C4-2B (cell line): ENCODE measurements at regions not wholly inside any gene's neighbourhood (a gene's known extent, or its start where the extent isn't known, plus 50 kb on each side); places are given as distances from the start of the nearest gene placed in this dataset.

ENCODE experiments used
- H3K27ac ChIP-seq: fragments of 450-650 bp; 2 replicates; pipeline ENCODE4 v1.5.1; 2017
- ZFX ChIP-seq: fragments of 450-650 bp; IDR thresholded peaks from 2 replicates; pipeline ENCODE4 v1.6.1; 2017
- TF ChIP-seq, protein P1 (sequence below): fragments of 450-650 bp; conservative IDR thresholded peaks from 2 replicates; pipeline ENCODE4 v1.5.1; 2017; ENCODE audit warnings: mild to moderate bottlenecking

DNA sequence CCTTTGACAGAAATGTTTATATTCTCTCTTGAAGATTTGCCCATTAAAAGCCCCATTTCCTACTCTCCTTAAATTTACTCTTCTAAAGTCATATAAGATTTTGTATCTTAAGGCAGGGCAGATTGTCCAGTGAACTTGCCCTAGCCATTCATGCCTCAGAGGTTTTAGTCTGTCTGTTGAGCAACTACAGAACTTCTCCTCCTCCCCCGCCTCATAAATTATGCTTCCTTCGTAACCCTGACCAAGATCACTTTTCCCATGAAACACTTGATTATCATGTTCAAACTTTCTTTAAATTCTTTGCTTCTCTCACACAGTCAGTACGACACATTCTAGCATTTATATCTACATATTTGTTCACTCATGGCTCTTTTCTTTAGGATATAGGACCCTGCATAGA, 621.3 kb downstream of the ANKRD7 start:
- TF ChIP-seq ZFX, result no peak
- TF ChIP-seq, protein P1, sequence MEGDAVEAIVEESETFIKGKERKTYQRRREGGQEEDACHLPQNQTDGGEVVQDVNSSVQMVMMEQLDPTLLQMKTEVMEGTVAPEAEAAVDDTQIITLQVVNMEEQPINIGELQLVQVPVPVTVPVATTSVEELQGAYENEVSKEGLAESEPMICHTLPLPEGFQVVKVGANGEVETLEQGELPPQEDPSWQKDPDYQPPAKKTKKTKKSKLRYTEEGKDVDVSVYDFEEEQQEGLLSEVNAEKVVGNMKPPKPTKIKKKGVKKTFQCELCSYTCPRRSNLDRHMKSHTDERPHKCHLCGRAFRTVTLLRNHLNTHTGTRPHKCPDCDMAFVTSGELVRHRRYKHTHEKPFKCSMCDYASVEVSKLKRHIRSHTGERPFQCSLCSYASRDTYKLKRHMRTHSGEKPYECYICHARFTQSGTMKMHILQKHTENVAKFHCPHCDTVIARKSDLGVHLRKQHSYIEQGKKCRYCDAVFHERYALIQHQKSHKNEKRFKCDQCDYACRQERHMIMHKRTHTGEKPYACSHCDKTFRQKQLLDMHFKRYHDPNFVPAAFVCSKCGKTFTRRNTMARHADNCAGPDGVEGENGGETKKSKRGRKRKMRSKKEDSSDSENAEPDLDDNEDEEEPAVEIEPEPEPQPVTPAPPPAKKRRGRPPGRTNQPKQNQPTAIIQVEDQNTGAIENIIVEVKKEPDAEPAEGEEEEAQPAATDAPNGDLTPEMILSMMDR, result no peak
- H3K27ac ChIP-seq, result no peak overlapping the region

DNA sequence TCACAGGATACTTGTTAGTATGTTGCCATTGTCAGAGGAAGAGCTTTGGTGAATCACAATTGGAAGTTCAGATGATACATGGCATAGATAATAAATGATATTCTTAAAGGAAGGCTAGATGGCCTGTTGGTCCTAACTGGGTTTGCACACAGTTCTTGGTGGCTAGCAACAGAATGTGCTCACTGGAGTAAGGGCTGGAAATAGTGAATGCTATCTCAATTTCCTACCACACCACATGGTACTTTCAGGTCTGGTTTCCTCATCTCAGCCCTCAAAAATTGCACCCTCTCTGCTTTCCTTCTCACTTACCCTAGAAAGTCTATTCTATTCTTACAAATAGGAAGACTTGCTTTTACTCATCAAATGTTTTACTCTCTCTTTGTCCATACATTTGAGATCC, 622.5 kb downstream of the ANKRD7 start:
- TF ChIP-seq, protein P1, result no peak
- TF ChIP-seq ZFX, result no peak
- H3K27ac ChIP-seq, result no peak overlapping the region

DNA sequence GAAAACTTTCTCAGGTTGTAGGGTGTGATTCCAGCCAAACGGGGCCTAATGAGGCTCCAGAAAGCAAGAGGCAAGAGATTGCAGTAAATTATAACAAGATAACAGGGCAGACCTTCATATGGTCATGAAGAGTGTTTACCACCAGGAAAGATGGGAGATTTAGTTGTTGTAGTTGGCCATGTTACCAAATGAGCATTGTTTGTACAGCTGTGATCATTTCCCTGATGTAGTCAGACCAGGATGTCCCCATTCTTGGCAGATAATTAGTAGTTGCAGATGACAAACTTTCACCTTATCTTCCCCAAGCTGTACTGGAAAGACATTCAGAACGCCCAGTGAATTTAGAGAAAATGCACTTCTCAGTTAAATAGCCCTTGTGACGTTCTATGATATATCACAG, 630.8 kb downstream of the ANKRD7 start:
- TF ChIP-seq ZFX, result no peak
- TF ChIP-seq, protein P1, result no peak
- peak overlapping the region; percentile 32; the same call in 1 of the 2 replicates for H3K27ac ChIP-seq

DNA sequence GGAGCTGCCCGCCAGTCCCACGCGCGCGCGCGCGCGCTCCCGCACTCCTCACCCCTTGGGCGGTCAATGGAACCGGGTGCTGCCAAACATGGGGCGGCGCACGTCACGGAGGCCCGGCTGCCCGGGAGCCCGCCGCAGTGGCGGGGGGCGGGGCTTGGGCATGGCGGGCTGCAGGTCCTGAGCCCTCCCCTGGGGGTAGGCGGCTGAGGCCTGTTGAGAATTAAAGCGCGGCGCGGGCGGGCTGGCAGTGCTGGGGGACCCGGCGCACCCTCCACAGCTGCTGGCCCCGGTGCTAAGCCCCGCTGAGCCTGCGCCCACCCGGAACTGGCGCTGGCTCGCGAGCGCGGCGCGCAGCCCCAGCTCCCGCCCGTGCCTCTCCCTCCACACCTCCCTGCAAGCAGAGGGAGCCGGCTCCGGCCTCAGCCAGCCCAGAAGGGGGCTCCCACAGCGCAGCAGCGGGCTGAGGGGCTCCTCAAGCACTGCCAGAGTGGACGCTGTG, 634.2 kb downstream of the ANKRD7 start:
- no peak overlapping the region; the same call in 1 of the 2 replicates for H3K27ac ChIP-seq
- TF ChIP-seq, protein P1, result no peak
- TF ChIP-seq ZFX, result no peak

DNA sequence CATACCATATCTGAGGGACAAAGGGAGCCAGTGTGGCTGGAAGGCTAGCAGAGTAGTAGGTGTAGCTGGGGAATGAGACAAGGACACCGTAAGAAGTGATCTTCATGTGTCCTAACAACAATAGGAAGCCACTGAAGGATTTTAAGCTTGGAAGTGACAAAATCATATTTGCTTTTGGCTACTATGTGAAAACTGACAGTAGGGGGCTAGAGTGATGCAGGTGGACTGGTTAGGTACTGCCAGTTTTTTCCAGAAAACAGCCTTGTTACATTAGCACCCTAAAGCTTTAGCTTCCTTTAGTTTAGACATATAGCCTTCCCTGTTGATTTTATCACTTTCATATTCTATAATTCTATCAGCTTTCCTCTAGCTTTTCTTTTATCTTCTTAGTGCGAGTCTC, 637.1 kb downstream of the ANKRD7 start:
- TF ChIP-seq, protein P1, result no peak
- no peak for TF ChIP-seq ZFX
- no peak overlapping the region for H3K27ac ChIP-seq

DNA sequence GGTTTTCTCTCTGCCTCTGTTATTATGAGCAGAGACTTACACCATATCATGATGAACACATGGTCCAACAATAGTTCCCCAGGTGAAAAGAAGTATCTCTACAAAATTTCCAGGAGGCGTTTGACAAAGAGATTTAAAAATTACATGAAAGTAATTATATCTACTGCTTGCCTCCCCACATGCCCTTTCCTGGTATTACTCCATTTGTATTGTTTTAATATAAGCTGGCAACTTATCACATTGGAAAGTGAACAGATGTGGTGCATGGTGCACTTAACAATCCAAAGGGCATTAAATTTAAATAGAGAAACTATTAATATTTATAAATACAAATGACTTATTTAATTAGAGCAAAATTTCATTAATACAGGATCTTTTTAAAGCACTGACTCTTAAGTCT, 638.2 kb downstream of the ANKRD7 start:
- TF ChIP-seq ZFX, result no peak
- TF ChIP-seq, protein P1, result no peak
- H3K27ac ChIP-seq, result no peak overlapping the region

DNA sequence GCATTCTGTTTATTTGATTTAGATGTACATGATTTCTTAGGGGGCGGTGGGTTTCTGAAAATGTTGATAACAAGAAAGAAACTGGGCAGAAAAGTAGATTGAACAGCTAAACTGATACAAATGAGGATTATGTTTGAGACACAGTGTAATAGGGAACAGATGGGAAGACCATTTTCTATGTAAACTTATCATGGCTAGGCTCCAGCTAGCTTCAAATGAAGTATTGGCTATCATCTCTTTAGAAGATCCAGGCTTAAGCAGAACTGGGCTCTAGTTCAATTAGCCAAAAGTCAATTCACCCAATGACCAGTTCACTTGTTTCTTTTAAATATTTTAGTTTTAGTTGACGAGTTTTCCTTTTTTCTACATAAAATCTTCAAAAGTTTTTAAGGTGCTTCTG, 639.5 kb downstream of the ANKRD7 start:
- TF ChIP-seq, protein P1, result no peak
- TF ChIP-seq ZFX, result no peak

More for the DNA sequence above, 639.5 kb downstream of the ANKRD7 start:
- H3K27ac ChIP-seq, result no peak overlapping the region
